Renal cortex interstitium (tissue), 11 donors: ENCODE measurements at regions not wholly inside any gene's neighbourhood (a gene's known extent, or its start where the extent isn't known, plus 50 kb on each side); places are given as distances from the start of the nearest gene placed in this dataset.

Experiments
- DNase-seq, 11 donors: peaks; one replicate each; pipeline ENCODE4 v3.0.0-alpha.2; 2013; ENCODE audit warnings: low read depth in 9 of 11, low spot score in 4 of 11; ENCODE audit errors: extremely low read depth in 1 of 11

DNA sequence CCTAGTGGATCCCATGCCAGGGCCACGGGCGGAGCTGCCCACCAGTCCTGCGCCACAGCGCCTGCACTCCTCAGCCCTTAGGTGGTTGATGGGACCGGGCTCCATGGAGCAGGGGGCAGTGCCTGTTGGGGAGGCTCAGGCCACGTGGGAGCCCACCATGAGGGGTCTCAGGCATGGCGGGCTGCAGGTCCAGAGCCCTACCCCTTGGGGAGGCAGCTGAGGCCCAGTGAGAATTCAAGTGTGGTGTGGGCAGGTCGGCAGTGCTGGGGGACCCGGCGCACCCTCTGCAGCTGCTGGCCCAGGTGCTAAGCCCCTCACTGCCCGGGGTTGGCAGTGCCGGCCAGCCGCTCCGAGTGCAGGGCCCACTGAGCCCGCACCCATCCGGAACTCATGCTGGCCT, 139.8 kb upstream of the LYZL2 start:
- no peak for DNase-seq

DNA sequence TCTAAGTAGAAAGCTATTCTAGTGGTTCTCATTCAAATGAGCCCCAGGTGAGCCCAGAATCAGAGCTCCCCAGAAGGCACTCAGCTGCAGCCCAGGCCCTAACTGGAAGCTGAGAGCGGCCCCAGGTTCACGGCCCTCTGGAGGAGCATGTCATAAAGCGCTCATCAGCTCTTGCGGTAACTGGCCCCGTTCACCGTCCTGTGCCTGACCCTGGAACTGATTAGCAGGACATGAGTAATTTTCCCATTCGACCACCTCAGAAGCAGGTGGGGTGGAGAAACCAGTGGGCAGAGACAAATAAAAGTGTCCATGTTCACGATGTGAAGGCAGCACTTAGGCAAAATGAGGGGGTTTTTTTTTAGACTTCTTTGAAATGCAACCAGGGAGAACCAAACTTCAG, 136.1 kb upstream of the LYZL2 start:
- no peak for DNase-seq

DNA sequence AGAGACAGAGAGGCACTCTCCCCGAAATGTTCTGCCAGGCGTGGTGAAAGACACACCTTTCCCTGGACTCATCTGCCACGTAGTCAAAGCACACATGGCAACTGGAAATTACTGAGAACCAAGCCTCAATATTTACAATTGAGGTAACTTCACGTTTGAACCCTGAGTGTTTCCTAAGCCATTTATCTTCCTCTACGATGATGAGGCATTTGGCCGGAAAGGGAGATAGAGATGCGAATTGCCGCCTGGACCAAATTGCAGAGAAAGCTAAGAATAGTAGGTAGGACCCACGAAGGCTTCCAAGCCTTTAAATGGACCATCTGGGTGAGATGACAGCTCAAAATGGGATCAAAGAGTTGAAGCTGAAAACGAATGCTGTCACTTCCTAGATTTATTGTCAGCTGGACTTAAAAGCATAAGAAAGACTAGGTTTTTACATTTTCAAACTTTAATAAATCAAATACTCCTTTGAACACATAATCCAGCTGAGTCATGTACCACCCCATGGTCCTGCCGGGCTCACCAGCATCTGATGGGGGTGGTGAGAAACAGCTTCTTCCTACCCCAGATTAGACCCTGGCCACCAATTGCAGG, 135.6 kb upstream of the LYZL2 start:
- no peak for DNase-seq

DNA sequence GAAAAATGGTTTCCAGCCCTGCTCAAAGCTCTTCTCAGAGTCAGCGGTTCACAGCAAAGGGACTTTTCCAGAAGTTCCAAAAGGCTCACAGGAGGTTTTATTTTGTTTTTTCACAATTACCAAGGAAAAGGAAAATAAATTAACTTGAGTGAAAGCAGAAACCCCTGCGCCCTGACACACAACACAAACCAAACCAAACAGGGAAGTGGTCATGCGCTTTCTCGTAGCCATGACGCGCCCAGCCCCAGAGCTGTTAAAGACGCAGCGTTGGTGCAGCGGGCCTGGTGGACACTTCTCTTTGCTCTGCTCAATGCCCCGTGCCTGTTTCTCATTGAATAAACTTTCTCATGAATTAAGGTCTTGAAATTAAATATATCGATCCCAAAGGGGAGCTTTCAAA, 134.4 kb upstream of the LYZL2 start:
- no peak for DNase-seq

DNA sequence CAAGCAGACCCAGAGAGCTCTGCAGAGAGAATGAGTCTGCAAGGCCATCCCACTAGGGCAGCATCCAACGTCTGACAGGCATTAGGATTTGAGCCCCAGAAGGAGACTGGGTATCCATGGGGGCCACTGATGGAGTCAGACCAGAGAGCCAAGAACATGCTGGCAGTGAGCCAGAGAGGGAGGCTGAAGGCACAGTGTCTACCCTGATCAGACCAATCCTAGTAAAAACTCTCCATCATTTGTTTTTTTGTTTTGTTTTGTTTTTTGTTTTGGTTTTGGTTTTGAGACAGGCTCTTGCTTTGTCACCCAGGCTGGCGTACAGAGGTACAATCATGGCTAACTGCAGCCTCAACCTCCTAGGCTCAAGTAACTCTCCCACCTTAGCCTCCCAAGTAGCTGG, 133.1 kb upstream of the LYZL2 start:
- DNase-seq = no peak

DNA sequence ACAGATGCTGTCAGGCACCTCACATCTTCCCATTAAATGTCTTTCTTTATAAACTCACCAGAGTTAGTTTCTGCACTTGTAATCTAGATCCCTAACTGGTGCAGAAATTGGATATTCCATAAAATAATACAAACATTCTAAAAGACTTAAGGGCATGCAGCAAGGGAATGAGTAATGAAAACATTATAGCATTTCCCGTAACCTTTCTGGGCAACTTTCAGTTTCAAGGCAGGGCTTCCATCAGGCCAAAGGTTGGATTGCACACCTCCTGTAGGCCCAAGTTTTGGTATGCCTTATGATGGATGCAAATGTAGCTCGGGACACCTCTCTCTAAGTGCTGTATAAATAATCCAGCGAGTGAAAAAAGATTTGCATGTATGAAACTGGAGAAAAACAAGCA, 129.9 kb upstream of the LYZL2 start:
- no peak for DNase-seq

DNA sequence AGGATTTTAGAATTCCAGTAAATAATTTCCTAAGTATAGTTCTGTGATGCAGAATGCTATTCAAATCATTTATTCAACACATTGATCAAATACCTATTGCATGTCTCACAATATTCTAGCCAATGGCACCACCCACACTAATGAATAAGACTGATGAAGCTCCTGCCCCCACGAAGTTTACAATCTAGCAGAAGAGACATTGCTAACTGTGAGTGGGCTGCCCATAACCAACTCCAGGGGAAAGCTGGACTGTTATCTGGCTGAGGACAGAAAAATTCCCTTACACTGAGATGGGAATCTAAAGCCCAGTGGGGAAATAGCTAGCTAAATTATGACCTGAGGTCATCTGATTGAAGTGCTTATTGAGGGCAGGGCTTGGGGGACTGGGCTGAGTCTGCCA, 128.8 kb upstream of the LYZL2 start:
- no peak for DNase-seq

DNA sequence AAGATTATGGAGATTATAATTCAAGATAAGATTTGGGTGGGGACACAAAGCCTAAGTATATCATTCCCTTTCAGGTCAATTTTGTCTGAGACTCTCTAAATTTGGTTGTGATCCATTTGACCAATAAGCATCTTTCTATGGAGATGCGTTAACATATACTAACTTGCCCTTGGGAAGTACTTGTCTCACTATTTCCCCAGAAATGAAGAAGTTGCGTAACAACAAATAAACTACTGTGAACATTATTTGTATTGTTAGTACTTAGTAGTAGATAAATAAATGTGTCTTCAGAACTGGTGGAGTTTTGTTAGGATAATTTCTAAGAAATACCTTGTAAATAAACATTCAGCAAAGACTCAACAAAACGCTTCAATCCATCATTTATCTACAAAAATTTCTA, 127.3 kb upstream of the LYZL2 start:
- DNase-seq = no peak

DNA sequence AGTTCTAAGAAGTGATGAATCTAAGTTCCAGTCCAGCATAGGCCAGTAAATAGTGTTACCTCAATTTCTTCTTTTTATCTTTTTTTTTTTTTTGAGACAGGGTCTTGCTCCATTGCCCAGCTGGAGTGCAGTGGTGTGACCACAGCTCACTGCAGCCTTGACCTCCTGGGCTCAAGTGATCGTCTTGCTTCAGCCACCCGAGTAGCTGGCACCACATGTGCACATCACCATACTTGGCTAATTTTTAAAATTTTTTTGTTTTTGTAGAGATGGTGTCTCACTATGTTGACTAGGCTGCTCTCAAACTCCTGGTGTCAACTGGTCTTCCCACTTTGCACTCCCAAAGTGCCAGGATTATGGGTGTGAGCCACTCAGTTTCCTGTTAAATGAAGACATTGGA, 126.6 kb upstream of the LYZL2 start:
- no peak for DNase-seq

DNA sequence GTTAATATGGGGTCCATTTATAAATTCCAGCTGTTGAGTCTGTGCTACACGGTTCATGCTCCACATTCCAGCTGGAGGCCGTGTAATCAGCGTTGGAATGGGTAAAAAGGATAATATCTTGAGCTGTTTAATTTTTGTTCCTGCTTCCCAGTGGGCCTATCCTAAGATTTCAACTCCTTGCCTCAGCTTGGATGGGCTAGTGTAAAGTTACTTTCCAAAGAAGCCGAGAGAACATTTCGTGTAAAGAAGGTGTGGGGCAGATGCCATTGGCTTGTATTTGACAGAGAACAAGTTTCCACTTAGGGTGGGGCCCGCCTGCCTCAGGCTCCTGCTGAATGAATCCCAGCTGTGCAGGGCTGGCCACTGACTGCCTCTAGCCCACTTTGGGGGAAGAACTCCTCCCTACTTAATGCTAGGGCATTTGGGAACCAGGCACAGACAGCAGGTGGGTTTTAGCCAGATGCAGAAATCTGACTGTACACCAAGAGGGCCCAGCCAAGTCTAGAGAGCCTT, 125.9 kb upstream of the LYZL2 start:
- no peak for DNase-seq

DNA sequence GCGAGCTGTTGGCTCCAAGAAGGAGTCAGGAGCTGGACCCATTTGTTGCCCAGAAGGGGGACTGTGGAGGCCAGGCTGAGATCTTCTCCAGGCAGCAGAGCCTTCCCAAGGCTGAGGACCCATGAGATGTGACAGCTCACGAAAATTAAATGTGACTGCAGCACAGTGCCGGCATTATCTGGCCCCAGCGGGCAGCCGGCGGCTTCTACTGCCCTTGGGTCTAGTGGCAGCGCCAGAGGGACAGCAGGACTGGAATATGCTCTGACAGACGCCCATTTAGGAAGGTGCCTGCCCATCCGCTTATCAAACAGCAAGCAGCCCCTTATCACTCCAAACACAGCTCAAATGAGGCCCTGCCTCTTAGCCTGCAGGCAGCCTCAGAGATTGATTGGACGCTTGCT, 122.9 kb upstream of the LYZL2 start:
- no peak for DNase-seq

DNA sequence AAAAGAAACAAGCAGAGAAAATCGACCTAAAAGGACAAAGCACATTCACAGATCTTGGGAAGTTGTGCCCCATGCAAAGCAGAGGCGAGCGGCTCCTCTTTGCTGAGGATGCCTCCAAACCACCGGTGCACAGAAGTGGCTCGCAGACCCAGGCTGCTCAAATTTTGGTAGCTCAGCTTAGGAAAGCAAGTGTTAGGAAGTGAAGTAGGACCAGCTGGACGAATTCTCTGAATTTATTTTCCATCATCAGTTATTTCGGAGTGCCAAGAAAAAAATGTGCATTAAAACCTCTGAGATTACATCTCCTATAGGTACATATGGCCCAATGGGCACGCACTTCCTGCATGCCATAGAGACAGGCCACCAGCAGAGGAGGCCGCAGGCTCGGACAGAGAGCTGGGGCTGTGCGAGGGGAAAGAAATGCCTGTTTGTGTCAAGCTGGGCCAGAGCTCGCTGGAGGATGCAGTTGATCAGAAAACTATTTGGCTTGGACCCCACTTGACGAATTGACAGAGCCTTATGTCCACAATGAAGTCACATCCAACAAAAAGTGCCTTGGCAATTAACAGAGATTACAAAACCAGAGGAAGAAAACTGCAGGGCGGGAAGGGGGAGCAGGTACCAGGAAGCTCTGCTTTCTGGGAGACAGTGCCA, 122.3 kb upstream of the LYZL2 start:
- DNase-seq = no peak

DNA sequence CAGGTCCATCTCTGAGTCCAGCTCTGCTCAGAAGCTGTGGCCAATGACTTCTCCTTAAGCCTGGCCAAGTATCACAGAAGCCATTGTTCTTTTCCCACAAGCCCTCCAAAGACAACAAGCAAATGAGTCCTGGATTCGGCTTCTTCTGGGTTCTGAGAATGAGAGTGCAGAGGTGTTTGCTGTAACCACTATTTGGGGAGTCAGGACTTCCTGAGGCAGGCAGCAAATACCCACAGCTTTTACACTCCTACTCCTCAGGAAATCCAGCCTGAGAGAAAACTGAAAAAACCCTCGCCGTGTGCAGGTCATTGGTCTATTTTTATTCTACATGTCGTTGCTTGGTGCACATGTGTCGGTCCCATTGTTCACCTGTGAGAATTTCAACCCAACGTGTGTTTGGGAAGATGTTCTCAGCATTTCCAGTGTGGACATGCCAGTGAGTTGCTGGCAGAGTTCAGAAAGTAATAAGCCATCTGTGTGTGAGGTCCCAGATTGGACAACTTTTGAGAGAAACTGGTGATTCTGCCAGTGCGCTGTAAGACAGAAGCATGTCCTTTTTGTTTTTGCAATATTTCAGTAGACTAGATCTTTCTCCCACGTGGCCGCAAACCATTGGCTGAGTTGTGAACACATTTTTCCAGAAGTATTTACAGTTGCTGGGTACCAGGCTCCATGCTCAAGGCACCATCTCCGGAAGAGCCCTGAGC, 121.6 kb upstream of the LYZL2 start:
- no peak for DNase-seq

DNA sequence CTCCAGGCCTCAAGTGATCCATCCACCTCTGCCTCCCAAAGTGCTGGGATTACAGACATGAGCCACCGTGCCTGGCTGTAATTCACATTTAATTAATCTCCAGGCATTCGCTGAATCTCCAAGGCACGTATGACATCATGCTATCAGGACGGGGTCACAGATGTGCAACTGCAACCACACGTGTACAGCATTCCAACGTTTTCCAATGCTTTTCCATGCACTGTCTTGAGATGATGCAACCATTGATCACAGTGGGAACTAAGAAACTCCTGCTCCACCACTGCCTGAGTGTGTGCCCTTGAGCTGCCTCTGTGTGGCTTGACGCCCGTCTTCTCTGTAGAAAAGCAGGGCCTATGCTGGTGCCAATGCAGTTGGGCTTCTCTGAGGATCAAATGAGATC, 119.8 kb upstream of the LYZL2 start:
- DNase-seq = no peak

DNA sequence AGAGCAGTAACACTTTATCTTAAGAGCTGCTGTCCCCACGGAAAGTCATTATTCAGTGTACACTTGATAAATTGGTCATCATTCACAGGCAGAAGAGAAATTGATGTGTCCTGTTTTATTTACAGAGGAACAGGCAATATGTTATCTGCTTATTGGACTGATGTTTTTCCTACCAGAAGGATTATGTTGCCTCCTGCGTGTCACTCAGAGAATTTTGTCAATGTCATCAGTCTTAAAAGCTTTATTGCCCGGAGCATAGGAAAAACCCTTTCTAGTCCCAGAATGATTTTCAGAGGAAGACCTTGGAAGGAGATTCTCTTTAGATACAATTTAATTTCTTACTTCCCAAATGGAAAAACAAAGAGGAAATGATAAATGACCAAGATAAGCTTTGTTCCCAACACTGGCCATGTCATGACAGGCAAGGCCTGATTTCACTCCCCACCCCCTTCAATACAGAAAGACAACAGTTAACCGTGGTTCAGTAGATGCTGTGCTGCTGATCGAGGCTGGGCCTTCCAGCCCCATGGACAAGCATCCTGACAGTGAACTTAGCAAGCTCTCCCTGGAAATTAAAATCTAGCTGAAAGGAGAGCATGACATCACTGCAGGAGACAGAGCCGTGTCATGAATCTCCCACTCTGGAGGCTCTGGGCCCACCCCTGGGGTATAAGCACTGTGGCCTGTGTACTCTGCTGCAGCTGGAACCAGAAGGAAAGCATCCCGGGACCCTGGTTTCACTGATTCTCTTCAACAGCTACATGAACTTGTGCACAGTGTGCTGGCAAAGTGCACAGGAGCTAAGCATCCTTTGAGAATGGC, 118.8 kb upstream of the LYZL2 start:
- DNase-seq = no peak

DNA sequence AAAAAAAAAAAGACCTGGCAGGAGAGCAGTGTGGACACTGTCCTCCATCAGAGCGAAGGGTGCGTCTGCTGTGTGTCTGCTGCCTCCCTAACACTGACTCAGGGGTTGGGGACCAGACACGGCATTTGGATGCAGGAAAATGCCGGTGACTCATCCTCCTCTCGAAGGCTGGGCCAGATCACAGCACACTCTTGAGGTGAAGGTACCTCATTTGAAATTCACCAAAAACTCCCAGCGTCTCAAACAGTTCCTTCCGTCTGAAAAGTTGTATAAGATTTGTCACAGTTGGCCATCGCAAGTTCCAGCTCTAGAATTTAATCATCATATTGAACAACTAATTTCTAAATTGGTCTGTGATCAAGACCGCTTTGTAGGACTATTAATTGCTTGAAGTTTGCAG, 118.1 kb upstream of the LYZL2 start:
- no peak for DNase-seq

DNA sequence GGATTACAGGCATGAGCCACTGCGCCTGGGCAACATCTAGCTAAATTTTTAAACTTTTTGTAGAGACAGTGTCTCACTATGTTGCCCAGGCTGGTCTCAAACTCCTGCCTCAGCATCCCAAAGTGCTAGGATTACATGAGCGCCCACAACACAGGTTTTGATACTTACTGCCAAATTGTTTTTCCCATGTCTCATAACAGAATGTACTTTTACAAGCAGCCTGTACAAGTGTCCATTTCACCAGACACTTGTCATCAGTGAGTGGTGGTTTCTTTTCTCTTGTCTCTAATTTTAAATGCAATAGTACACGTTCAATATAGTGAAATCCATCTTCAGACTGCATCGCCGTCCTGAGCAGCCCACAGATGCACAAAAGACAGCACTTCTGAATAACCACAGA, 116.4 kb upstream of the LYZL2 start:
- no peak for DNase-seq

DNA sequence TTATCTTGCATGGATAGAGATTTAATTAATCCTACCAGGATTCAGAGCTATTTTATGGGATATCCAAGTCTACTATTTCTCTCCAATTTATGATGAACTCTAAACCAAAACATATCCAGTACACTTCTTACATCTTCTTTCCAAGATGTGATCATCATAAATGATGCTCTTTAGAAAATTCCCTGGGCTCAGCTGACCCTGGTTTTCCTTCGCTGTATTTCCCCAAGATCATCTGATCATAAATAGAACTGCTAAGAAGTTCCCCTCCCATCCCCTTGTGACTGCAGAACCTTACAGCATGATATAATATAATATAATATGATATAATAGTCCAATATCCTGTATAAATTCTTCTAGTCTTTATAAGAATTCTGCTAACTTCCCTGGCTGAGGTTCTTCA, 114.6 kb upstream of the LYZL2 start:
- DNase-seq = no peak

DNA sequence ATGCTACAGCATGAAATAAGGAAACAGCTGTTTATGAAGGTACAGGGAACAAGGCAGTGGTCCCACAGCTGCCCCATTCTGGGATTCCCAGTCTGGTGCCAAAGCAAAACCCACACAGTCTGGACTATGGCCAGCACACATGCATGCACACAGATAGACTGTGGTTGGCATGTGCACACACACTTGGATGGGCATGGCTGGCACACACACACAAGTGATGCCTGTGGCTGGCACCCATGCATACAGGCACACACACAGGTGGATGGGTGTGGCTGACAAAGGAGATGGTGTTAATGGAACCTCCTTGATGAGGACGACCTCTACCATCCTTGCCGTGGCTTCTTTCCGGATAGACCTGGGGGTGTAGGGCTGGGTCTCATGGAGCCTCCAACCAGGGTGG, 114.0 kb upstream of the LYZL2 start:
- no peak for DNase-seq

DNA sequence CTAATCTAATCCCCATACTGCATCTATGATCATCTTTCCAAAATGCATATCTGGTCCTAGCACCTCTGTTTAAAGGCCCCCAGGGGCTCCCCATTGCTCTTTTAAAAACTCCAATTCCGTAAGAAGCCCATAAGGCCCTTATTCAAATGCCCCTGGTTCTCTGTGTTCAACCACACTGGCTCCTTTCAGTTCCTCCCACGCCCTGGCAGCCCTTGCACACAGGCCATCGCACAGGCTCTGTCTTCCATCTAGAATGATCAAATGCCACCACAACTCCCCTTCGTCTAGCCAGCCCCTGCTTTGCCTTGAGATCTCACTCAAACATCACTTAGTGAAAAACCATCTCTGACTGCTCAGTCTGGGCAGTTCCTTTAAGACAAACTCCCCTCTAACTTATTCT, 112.9 kb upstream of the LYZL2 start:
- DNase-seq = no peak
